ENCODE measurements at regions not wholly inside any gene's neighbourhood (a gene's known extent, or its start where the extent isn't known, plus 50 kb on each side); places are given as distances from the start of the nearest gene placed in this dataset.
"Not testable (repeated sequence)": the region's sequence is repeated elsewhere in the genome, so short reads cannot be mapped to it uniquely, and the experiment has no call there.

DNA sequence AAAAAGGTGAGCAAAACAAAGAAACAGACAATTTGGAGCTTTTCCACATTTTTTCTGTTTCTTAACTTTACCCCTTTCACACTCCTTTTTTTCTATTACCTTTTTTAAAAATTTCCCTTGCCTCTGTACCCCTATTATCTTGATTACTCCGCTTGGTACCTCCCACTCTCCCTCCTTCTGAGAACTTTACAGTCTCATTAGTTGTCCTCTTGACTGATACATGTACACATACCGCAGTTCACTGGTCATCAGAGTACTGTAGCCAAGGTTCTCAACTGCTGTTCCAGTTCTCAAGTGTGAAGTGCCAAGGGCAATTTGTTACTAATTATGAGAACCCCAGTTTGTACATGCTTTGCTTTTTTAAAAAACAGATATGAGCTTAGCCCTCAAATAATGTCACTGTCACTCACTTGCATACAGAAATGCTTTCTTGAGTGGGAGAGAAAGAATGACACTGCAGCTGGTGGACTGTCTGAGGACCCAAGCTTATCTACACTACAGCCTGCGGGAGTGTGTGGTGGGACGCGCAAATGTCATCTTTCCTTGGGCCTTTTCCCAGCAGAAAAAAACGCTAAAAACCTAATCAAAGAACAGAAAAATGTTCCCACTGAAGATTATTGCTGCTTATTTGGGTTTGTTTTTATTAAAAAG is 160.8 kb downstream of the DISP1 start:
- Histone ChIP-seq H3K36me3 (ENCODE audit: control insufficient read depth, insufficient read depth, low read length) (no peaks in the 10 kb centered on the region), H3K4me3 (ENCODE audit: low read depth, low read length) (no peak overlapping the region), H3K27me3 (ENCODE audit: control insufficient read depth, insufficient read depth, low read length) (no peaks in the 10 kb centered on the region)
- ChIA-PET CTCF (interaction anchor here (1.3 kb wide), 1 partner anchor 18 kb away, joined by 4 read pairs; no protein-coding TSS in a partner anchor), POLR2A (no interaction called here)
- TF ChIP-seq, protein P1, sequence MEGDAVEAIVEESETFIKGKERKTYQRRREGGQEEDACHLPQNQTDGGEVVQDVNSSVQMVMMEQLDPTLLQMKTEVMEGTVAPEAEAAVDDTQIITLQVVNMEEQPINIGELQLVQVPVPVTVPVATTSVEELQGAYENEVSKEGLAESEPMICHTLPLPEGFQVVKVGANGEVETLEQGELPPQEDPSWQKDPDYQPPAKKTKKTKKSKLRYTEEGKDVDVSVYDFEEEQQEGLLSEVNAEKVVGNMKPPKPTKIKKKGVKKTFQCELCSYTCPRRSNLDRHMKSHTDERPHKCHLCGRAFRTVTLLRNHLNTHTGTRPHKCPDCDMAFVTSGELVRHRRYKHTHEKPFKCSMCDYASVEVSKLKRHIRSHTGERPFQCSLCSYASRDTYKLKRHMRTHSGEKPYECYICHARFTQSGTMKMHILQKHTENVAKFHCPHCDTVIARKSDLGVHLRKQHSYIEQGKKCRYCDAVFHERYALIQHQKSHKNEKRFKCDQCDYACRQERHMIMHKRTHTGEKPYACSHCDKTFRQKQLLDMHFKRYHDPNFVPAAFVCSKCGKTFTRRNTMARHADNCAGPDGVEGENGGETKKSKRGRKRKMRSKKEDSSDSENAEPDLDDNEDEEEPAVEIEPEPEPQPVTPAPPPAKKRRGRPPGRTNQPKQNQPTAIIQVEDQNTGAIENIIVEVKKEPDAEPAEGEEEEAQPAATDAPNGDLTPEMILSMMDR (IDR thresholded peaks at IDR 0.05; ENCODE audit: insufficient read depth, low read depth, low read length): no peak
- DNase-seq (ENCODE audit: low read depth): no peak

DNA sequence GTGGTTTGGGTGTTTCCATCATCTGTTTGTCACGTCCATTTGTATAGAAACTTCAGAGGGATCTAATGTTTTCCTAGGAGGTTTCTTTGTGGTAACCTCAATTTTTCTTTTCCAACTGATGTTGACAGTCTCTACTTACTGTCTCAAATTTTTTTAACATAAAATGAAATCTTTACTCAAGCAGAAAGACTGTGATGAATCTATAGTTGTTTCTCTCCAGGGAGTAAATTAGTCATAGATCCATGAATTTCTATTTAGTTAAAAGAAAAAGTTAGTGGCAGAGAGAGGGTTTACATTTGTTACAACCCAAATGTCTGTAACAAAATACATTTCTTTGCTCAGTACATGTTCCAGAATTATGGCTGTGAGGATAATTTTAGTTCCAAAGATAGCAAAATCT is 161.6 kb downstream of the DISP1 start:
- TF ChIP-seq, protein P1 (IDR thresholded peaks at IDR 0.05; ENCODE audit: insufficient read depth, low read depth, low read length): no peak
- Histone ChIP-seq H3K4me3 (ENCODE audit: low read depth, low read length) (no peak overlapping the region), H3K27me3 (ENCODE audit: control insufficient read depth, insufficient read depth, low read length) (no peaks in the 10 kb centered on the region), H3K36me3 (ENCODE audit: control insufficient read depth, insufficient read depth, low read length) (no peaks in the 10 kb centered on the region)
- DNase-seq (ENCODE audit: low read depth): no peak
- ChIA-PET CTCF (no interaction called here), POLR2A (interaction anchor here (0.7 kb wide), 1 partner anchor 178 kb away, joined by 6 read pairs; no protein-coding TSS in a partner anchor)

DNA sequence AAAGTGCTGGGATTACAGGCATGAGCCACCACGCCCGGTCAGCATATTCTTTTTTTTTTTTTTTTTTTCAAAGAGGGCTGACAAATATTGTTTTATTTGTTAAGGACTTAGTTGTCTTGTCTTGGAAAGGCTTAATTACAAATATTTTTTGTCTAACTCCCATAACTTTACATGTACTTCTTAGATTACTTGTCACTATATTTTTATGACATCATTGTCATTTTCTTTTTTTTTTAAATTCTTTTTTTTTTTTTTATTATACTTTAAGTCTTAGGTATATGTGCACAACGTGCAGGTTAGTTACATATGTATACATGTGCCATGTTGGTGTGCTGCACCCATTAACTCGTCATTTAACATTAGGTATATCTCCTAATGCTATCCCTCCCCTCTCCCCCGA is 162.5 kb downstream of the DISP1 start:
- CTCF ChIA-PET; H3K27me3 ChIP-seq (ENCODE audit: control insufficient read depth, insufficient read depth, low read length); H3K36me3 ChIP-seq (ENCODE audit: control insufficient read depth, insufficient read depth, low read length); H3K4me3 ChIP-seq (ENCODE audit: low read depth, low read length); DNase-seq (ENCODE audit: low read depth); POLR2A ChIA-PET: not testable (repeated sequence)

DNA sequence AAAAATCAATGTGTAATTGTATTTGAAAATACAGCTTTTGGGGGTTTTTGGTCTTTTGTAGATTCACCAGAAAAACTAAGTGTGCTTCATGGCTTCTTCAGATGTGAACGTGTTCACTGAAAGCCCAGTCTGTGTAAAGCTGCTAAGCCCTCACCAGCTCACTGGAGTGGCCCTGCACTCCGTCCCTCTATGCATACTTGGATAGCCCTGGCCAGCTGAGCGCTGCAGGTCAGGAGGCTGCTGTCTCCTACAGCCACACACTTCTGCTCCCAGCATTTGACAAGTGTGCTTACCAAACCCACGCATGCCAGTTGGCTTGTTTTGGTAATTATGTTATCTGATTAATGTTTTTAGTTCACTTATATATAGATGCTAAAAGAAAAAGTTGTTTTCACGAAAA is 163.5 kb downstream of the TLR5 start:
- Histone ChIP-seq H3K27me3 (ENCODE audit: control insufficient read depth, insufficient read depth, low read length) (no peaks in the 10 kb centered on the region), H3K4me3 (ENCODE audit: low read depth, low read length) (no peak overlapping the region), H3K36me3 (ENCODE audit: control insufficient read depth, insufficient read depth, low read length) (no peaks in the 10 kb centered on the region)
- TF ChIP-seq, protein P1 (IDR thresholded peaks at IDR 0.05; ENCODE audit: insufficient read depth, low read depth, low read length): no peak
- CTCF ChIA-PET: no interaction called here
- DNase-seq (ENCODE audit: low read depth): no peak
- POLR2A ChIA-PET: no interaction called here

DNA sequence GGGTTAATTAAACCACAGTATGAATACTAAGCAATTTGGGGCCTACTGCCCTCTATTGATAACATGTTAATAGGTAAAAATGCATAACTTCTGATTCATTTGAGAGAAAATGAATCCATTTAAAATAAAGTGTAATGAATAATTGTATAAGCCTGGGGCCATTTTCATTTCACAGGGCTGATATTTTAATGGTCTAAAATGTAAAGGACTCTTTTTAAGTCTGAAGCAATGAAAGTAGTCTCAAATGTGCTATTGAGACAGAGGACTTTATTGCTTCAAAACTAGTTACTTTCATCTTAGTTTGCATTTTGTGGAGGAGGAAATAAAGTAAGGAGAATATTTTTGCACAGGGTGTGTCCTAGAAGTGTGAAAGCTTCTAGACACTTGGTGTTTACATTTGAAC is 155.4 kb downstream of the TLR5 start:
- POLR2A ChIA-PET: no interaction called here
- no peak for DNase-seq (ENCODE audit: low read depth)
- TF ChIP-seq, protein P1 (IDR thresholded peaks at IDR 0.05; ENCODE audit: insufficient read depth, low read depth, low read length): no peak
- no peak overlapping the region for H3K4me3 ChIP-seq (ENCODE audit: low read depth, low read length)
- no peaks in the 10 kb centered on the region for H3K27me3 ChIP-seq (ENCODE audit: control insufficient read depth, insufficient read depth, low read length)
- CTCF ChIA-PET: no interaction called here
- H3K36me3 ChIP-seq (ENCODE audit: control insufficient read depth, insufficient read depth, low read length): no peaks in the 10 kb centered on the region

DNA sequence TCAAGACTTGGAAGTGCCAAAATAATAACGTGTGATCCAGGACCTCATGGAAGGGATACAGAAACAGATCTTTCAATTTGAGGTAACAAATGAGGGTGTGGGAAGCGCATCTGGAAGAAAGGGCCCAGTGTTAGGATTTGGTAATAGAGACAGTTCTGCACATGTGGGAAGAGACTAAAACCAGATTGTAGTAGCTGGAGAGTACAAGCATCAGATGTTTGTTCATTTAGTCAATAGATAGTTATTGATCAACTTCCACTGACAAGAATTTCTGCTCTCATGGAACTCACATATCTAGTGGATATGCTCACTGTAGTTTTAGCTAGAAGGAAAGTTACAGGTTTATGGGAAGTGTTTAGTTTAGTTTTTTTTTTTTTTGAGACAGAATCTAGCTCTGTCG is 153.6 kb downstream of the TLR5 start:
- CTCF ChIA-PET: interaction anchor here (0.8 kb wide), 1 partner anchor 11 kb away, joined by 3 read pairs; no protein-coding TSS in a partner anchor
- no peak overlapping the region for H3K4me3 ChIP-seq (ENCODE audit: low read depth, low read length)
- DNase-seq (ENCODE audit: low read depth): no peak
- POLR2A ChIA-PET: no interaction called here
- TF ChIP-seq, protein P1 (IDR thresholded peaks at IDR 0.05; ENCODE audit: insufficient read depth, low read depth, low read length): no peak
- no peaks in the 10 kb centered on the region for H3K36me3 ChIP-seq (ENCODE audit: control insufficient read depth, insufficient read depth, low read length)
- no peaks in the 10 kb centered on the region for H3K27me3 ChIP-seq (ENCODE audit: control insufficient read depth, insufficient read depth, low read length)

Data from BJ (cell line).